Activated CD8-positive, alpha-beta memory T cell treated with anti-CD3 and anti-CD28 coated beads for 1 hour (primary cell): ENCODE measurements at regions not wholly inside any gene's neighbourhood (a gene's known extent, or its start where the extent isn't known, plus 50 kb on each side); places are given as distances from the start of the nearest gene placed in this dataset.
"Not testable (repeated sequence)": the region's sequence is repeated elsewhere in the genome, so short reads cannot be mapped to it uniquely, and the experiment has no call there.

Source experiments
- DNase-seq, 2 donors: peaks; one replicate each; pipeline ENCODE4 v3.0.0-alpha.2; 2020; ENCODE audit warnings: low read depth in 1 of 2; ENCODE audit errors: extremely low read depth in 1 of 2

GRCh38 chr12:102669056-102669455 is 188.7 kb upstream of the IGF1 start:
- no peak for DNase-seq

GRCh38 chr12:102666176-102666575 is 185.8 kb upstream of the IGF1 start:
- DNase-seq, result not testable (repeated sequence)

- DNase-seq, result no peak
These were observed 179.0 kb upstream of the IGF1 start for GRCh38 chr12:102659200-102659911.

GRCh38 chr12:102653406-102653805 is 173.0 kb upstream of the IGF1 start:
- no peak for DNase-seq

GRCh38 chr12:102652645-102653313 is 172.4 kb upstream of the IGF1 start:
- no peak for DNase-seq

GRCh38 chr12:102645968-102646367 is 165.6 kb upstream of the IGF1 start:
- DNase-seq, result no peak

- no peak for DNase-seq
These were observed 163.7 kb upstream of the IGF1 start for GRCh38 chr12:102643879-102644575.

GRCh38 chr12:102642199-102642598 is 161.8 kb upstream of the IGF1 start:
- no peak for DNase-seq

GRCh38 chr12:102640658-102641057 is 160.3 kb upstream of the IGF1 start:
- not testable (repeated sequence) for DNase-seq

GRCh38 chr12:102638777-102639176 is 158.4 kb upstream of the IGF1 start:
- DNase-seq, result no peak

- no peak for DNase-seq
These were observed 153.7 kb upstream of the IGF1 start for GRCh38 chr12:102633981-102634605.

- no peak for DNase-seq
These were observed 150.9 kb upstream of the IGF1 start for GRCh38 chr12:102631274-102631673.

- DNase-seq, result no peak
These were observed 149.0 kb upstream of the IGF1 start for GRCh38 chr12:102629262-102629888.

GRCh38 chr12:102625819-102626218 is 145.5 kb upstream of the IGF1 start:
- DNase-seq, result no peak

- DNase-seq, result no peak
These were observed 142.3 kb upstream of the IGF1 start for GRCh38 chr12:102622618-102623017.

GRCh38 chr12:102618197-102618877 is 138.0 kb upstream of the IGF1 start:
- no peak for DNase-seq

- no peak for DNase-seq
These were observed 136.3 kb upstream of the IGF1 start for GRCh38 chr12:102616692-102617091.

- DNase-seq, result no peak
These were observed 131.6 kb upstream of the IGF1 start for GRCh38 chr12:102611995-102612394.

- DNase-seq, result no peak
These were observed 129.6 kb upstream of the IGF1 start for GRCh38 chr12:102609996-102610395.

- no peak for DNase-seq
These were observed 122.7 kb upstream of the IGF1 start for GRCh38 chr12:102603021-102603420.
